ENCODE measurements at regions not wholly inside any gene's neighbourhood (a gene's known extent, or its start where the extent isn't known, plus 50 kb on each side); places are given as distances from the start of the nearest gene placed in this dataset.

DNA sequence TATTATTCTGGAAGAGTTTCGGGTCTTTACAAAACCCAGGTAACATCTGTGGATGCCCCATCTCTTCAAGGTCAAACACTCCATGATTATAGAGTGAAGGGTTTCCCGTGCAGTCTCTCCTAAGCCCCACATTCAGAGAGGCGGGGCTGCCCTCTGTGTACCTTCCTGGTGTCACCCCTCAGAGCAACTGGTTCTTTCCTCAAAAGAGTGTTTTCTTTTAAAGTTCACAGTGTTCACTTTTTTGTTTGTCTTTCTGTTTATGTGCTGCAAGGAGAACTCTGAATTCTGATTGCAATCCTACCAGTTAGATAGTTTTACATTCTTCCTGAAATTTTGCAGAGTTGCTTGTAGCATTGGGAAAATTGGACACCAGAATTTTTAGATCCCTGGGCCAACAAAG lies 190.2 kb downstream of the ADAMTS15 start:
- TF ChIP-seq POLR2A (IDR thresholded peaks at IDR 0.05): no peak
- TF ChIP-seq, protein P1, sequence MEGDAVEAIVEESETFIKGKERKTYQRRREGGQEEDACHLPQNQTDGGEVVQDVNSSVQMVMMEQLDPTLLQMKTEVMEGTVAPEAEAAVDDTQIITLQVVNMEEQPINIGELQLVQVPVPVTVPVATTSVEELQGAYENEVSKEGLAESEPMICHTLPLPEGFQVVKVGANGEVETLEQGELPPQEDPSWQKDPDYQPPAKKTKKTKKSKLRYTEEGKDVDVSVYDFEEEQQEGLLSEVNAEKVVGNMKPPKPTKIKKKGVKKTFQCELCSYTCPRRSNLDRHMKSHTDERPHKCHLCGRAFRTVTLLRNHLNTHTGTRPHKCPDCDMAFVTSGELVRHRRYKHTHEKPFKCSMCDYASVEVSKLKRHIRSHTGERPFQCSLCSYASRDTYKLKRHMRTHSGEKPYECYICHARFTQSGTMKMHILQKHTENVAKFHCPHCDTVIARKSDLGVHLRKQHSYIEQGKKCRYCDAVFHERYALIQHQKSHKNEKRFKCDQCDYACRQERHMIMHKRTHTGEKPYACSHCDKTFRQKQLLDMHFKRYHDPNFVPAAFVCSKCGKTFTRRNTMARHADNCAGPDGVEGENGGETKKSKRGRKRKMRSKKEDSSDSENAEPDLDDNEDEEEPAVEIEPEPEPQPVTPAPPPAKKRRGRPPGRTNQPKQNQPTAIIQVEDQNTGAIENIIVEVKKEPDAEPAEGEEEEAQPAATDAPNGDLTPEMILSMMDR (IDR thresholded peaks at IDR 0.05): no peak
